Hematopoietic multipotent progenitor cell (in vitro differentiated cells): ENCODE measurements at regions not wholly inside any gene's neighbourhood (a gene's known extent, or its start where the extent isn't known, plus 50 kb on each side); places are given as distances from the start of the nearest gene placed in this dataset. TPM values are rescaled to one million over a fixed set of nuclear protein-coding genes. Genes with fewer than 3 reads are reported as not detected.

Source experiments
- DNase-seq, 3 donors: peaks; one replicate each; pipeline ENCODE4 v3.0.0-alpha.2; 2011 to 2015; ENCODE audit warnings: low read depth in 2 of 3, low spot score in 2 of 3
- small RNA-seq: library from RNA; depleted of rRNA; stranded (forward); fragments of <200 nt; gene quantifications from one replicate; pipeline ENCODE3, GENCODE V24; 2012

DNA sequence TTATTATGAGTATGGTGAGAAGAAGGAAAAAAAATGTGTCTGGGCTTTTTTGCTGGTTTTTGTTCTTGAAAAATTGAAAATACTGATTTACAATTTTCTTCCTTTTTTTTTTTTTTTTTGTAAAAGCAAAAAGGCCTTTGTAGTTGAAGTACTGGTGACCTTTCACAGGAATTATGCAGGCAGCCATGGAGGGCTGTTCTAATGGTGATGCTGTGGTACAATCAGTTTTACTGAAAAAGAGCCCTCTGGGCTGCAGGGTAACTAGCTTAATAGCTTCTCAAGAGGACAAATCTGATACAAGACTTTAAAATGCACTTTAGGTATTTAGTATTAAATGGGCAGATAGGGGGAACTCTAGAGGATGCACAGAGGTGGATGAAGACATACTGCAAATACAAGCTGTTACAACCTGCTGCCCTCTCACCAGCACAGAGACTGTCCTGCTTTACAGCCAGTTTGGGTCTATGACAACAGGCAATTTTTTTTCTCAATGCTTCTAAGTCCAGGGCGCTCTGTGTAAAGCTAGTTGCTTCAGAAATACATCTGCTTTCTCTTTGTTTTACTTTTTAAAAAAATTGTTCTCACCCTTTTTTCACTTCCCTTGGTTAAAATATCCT lies 61.6 kb upstream of the HS3ST5 start:
- DNase-seq = no peak

DNA sequence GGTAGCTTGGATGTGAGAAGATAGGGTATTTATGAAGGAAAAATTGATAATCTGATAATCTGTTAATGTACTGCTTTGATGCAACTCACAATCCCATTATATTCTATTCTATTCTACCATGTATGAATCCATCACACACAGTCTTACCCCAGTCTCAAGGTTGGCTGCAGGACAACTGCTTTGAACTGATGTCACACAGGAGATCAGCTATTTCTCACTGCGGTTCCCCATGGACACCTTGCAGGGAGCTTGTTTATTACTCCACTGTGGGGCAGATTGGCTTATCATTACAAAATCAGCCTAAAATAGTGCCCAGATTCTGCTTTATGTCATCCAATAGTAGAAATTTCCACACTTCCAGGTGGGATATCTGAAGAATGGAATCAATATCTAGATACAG lies 61.0 kb upstream of the HS3ST5 start:
- no peak for DNase-seq

DNA sequence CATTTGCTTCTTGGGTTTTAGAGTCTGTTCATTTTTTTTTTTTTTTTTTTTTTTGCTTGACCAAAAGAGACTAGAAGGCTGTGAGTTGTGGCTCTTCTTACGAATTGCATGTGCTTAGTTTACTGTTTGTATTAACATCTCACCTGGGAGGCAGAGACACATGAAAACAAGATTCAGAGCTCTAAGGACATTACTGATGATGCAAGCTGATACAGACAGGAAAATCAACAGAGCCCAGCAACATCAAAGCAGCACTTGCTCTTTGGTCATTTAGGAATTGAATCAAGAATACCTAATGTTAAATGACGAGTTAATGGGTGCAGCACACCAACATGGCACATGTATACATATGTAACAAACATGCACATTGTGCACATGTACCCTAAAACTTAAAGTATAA lies 55.7 kb upstream of the HS3ST5 start:
- DNase-seq = no peak

Small RNA genes lying in the stretch of these regions (small RNA-seq; reads per million reads assigned to genes)
- gene AL606845.1 = not detected
- gene RNU6-475P = not detected
